ENCODE measurements at regions not wholly inside any gene's neighbourhood (a gene's known extent, or its start where the extent isn't known, plus 50 kb on each side); places are given as distances from the start of the nearest gene placed in this dataset.

- H3K4me1 ChIP-seq, result no peaks in the 10 kb centered on the region
- H3K4me3 ChIP-seq, result no peak overlapping the region
- no peaks in the 10 kb centered on the region for H3K27me3 ChIP-seq
- no peak overlapping the region for H3K27ac ChIP-seq
- DNase-seq, result no peak
- TF ChIP-seq POLR2A (IDR thresholded peaks at IDR 0.05) (no peak), CTCF (IDR thresholded peaks at IDR 0.05) (no peak)
- H3K36me3 ChIP-seq, result no peaks in the 10 kb centered on the region
- no peaks in the 10 kb centered on the region for H3K9me3 ChIP-seq
- intact Hi-C loops (cut with DNase I; ENCODE audit: low total_unique reads), result no loop called here
Observed at GRCh38 chr2:49237867-49238603, 83.7 kb upstream of the FSHR start.

GRCh38 chr2:49236316-49236715 lies 82.0 kb upstream of the FSHR start:
- no peak for DNase-seq
- Histone ChIP-seq H3K27me3 (no peaks in the 10 kb centered on the region), H3K36me3 (no peaks in the 10 kb centered on the region), H3K4me1 (no peaks in the 10 kb centered on the region), H3K4me3 (no peak overlapping the region), H3K27ac (no peak overlapping the region), H3K9me3 (no peaks in the 10 kb centered on the region)
- intact Hi-C loops (cut with DNase I; ENCODE audit: low total_unique reads), result no loop called here
- TF ChIP-seq CTCF (IDR thresholded peaks at IDR 0.05) (no peak), POLR2A (IDR thresholded peaks at IDR 0.05) (no peak)

GRCh38 chr2:49226360-49226759 lies 72.0 kb upstream of the FSHR start:
- no peak for DNase-seq
- intact Hi-C loops (cut with DNase I; ENCODE audit: low total_unique reads), result no loop called here
- Histone ChIP-seq H3K36me3 (no peaks in the 10 kb centered on the region), H3K4me3 (no peak overlapping the region), H3K4me1 (no peaks in the 10 kb centered on the region), H3K27ac (no peak overlapping the region), H3K9me3 (no peaks in the 10 kb centered on the region), H3K27me3 (no peaks in the 10 kb centered on the region)
- TF ChIP-seq POLR2A (IDR thresholded peaks at IDR 0.05), result no peak

- Histone ChIP-seq H3K27ac (no peak overlapping the region), H3K9me3 (no peaks in the 10 kb centered on the region), H3K4me3 (no peak overlapping the region), H3K27me3 (no peaks in the 10 kb centered on the region), H3K4me1 (no peaks in the 10 kb centered on the region), H3K36me3 (no peaks in the 10 kb centered on the region)
- no peak for DNase-seq
- intact Hi-C loops (cut with DNase I; ENCODE audit: low total_unique reads), result no loop called here
- no peak for TF ChIP-seq POLR2A (IDR thresholded peaks at IDR 0.05)
- no peak for TF ChIP-seq CTCF (IDR thresholded peaks at IDR 0.05)
Observed at GRCh38 chr2:49225126-49225525, 70.8 kb upstream of the FSHR start.

- Histone ChIP-seq H3K27me3 (no peaks in the 10 kb centered on the region), H3K4me3 (no peak overlapping the region), H3K4me1 (no peaks in the 10 kb centered on the region), H3K36me3 (no peaks in the 10 kb centered on the region), H3K27ac (no peak overlapping the region), H3K9me3 (no peaks in the 10 kb centered on the region)
- intact Hi-C loops (cut with DNase I; ENCODE audit: low total_unique reads), result no loop called here
- TF ChIP-seq CTCF (IDR thresholded peaks at IDR 0.05) (no peak), POLR2A (IDR thresholded peaks at IDR 0.05) (no peak)
- DNase-seq, result peak in 1 of 2 donors; percentile 21
Observed at GRCh38 chr2:49224426-49225010, 70.2 kb upstream of the FSHR start.

Measured in uterus (tissue), 3 donors.